Thymus (tissue), 11 donors: ENCODE measurements at regions not wholly inside any gene's neighbourhood (a gene's known extent, or its start where the extent isn't known, plus 50 kb on each side); places are given as distances from the start of the nearest gene placed in this dataset.

Experiments
- DNase-seq, 9 donors: peaks; one replicate each; pipeline ENCODE4 v3.0.0-alpha.2; 2013; ENCODE audit warnings: low spot score in 9 of 9, low read depth in 6 of 9, missing footprints in 1 of 9
- H3K27ac ChIP-seq, 2 donors: one replicate each; pipeline ENCODE4 v1.5.1; 2013; ENCODE audit warnings: control low read depth in 1 of 2, low read depth in 1 of 2, low read length in 1 of 2, mild to moderate bottlenecking in 1 of 2, moderate library complexity in 1 of 2
- H3K27me3 ChIP-seq, 2 donors: one replicate each; pipeline ENCODE4 v1.5.1; 2013; ENCODE audit warnings: low read length in 1 of 2; ENCODE audit not compliant: control insufficient read depth in 2 of 2, insufficient read depth in 1 of 2
- H3K36me3 ChIP-seq, 2 donors: one replicate each; pipeline ENCODE4 v1.5.1; 2013; ENCODE audit warnings: low read length in 1 of 2, mild to moderate bottlenecking in 1 of 2, moderate library complexity in 1 of 2; ENCODE audit not compliant: control insufficient read depth in 2 of 2, insufficient read depth in 2 of 2
- H3K4me1 ChIP-seq, 2 donors: one replicate each; pipeline ENCODE4 v1.5.1; 2013; ENCODE audit warnings: low read length in 2 of 2; ENCODE audit not compliant: control insufficient read depth in 2 of 2, insufficient read depth in 2 of 2
- H3K4me3 ChIP-seq, 2 donors: one replicate each; pipeline ENCODE4 v1.5.1; 2013; ENCODE audit warnings: low read length in 2 of 2, control low read depth in 1 of 2, mild to moderate bottlenecking in 1 of 2
- H3K9me3 ChIP-seq, 2 donors: one replicate each; pipeline ENCODE4 v1.5.1; 2013; ENCODE audit warnings: low read length in 1 of 2, mild to moderate bottlenecking in 1 of 2; ENCODE audit not compliant: control insufficient read depth in 2 of 2, insufficient read depth in 1 of 2
- WGBS: extraction: QIAGEN DNeasy Blood & Tissue Kit; methylation state at CpG from one replicate; pipeline ENCODE4 v1.1.7; 2013; 5-methylcytosine and 5-hydroxymethylcytosine counted together
- donor health status: healthy.

- no peaks in the 10 kb centered on the region for H3K9me3 ChIP-seq
- no peak overlapping the region for H3K4me3 ChIP-seq
- DNase-seq, result no peak
- H3K27ac ChIP-seq, result no peak overlapping the region
- no peaks in the 10 kb centered on the region for H3K27me3 ChIP-seq
- H3K36me3 ChIP-seq, result no peaks in the 10 kb centered on the region
- 96% methylated on average over 3 of the region's 3 CpGs for WGBS
- no peaks in the 10 kb centered on the region for H3K4me1 ChIP-seq
These were observed 115.2 kb downstream of the TES start for GRCh38 chr7:116325517-116325916.

- no peaks in the 10 kb centered on the region for H3K36me3 ChIP-seq
- WGBS, result 97% methylated on average over 4 of the region's 4 CpGs
- no peaks in the 10 kb centered on the region for H3K9me3 ChIP-seq
- H3K27me3 ChIP-seq, result no peaks in the 10 kb centered on the region
- no peak overlapping the region for H3K27ac ChIP-seq
- H3K4me1 ChIP-seq, result no peaks in the 10 kb centered on the region
- H3K4me3 ChIP-seq, result no peak overlapping the region
- no peak for DNase-seq
These were observed 116.8 kb downstream of the TES start for GRCh38 chr7:116327135-116327534.

GRCh38 chr7:116327752-116328151 lies 117.4 kb downstream of the TES start:
- H3K36me3 ChIP-seq, result no peaks in the 10 kb centered on the region
- H3K4me1 ChIP-seq, result no peaks in the 10 kb centered on the region
- H3K27me3 ChIP-seq, result no peaks in the 10 kb centered on the region
- H3K9me3 ChIP-seq, result no peaks in the 10 kb centered on the region
- WGBS, result 97% methylated on average over 7 of the region's 7 CpGs
- DNase-seq, result no peak
- no peak overlapping the region for H3K27ac ChIP-seq
- no peak overlapping the region for H3K4me3 ChIP-seq

- no peaks in the 10 kb centered on the region for H3K36me3 ChIP-seq
- no peak overlapping the region for H3K27ac ChIP-seq
- H3K9me3 ChIP-seq, result no peaks in the 10 kb centered on the region
- DNase-seq, result no peak
- H3K27me3 ChIP-seq, result no peaks in the 10 kb centered on the region
- WGBS, result 86% methylated on average over 1 of the region's 1 CpG
- no peak overlapping the region for H3K4me3 ChIP-seq
- H3K4me1 ChIP-seq, result no peaks in the 10 kb centered on the region
These were observed 117.8 kb downstream of the TES start for GRCh38 chr7:116328161-116328560.

GRCh38 chr7:116329686-116330503 lies 119.6 kb downstream of the TES start:
- H3K27ac ChIP-seq, result no peak overlapping the region
- WGBS, result 91% methylated on average over 1 of the region's 1 CpG
- no peaks in the 10 kb centered on the region for H3K27me3 ChIP-seq
- H3K9me3 ChIP-seq, result no peaks in the 10 kb centered on the region
- no peak for DNase-seq
- no peaks in the 10 kb centered on the region for H3K36me3 ChIP-seq
- no peaks in the 10 kb centered on the region for H3K4me1 ChIP-seq
- no peak overlapping the region for H3K4me3 ChIP-seq

- DNase-seq, result no peak
- Histone ChIP-seq H3K36me3 (no peaks in the 10 kb centered on the region), H3K27me3 (no peaks in the 10 kb centered on the region), H3K9me3 (no peaks in the 10 kb centered on the region), H3K4me3 (no peak overlapping the region), H3K27ac (no peak overlapping the region), H3K4me1 (no peaks in the 10 kb centered on the region)
These were observed 120.7 kb downstream of the TES start for GRCh38 chr7:116331020-116331419.

- Histone ChIP-seq H3K36me3 (no peaks in the 10 kb centered on the region), H3K27ac (no peak overlapping the region), H3K9me3 (no peaks in the 10 kb centered on the region), H3K4me3 (no peak overlapping the region), H3K4me1 (no peaks in the 10 kb centered on the region), H3K27me3 (no peaks in the 10 kb centered on the region)
- WGBS, result 93% methylated on average over 3 of the region's 3 CpGs
- no peak for DNase-seq
These were observed 122.4 kb downstream of the TES start for GRCh38 chr7:116332766-116333165.

- Histone ChIP-seq H3K9me3 (no peaks in the 10 kb centered on the region), H3K36me3 (no peaks in the 10 kb centered on the region), H3K4me1 (no peaks in the 10 kb centered on the region), H3K27ac (no peak overlapping the region), H3K27me3 (no peaks in the 10 kb centered on the region), H3K4me3 (no peak overlapping the region)
- no peak for DNase-seq
- 98% methylated on average over 3 of the region's 3 CpGs for WGBS
These were observed 124.2 kb downstream of the TES start for GRCh38 chr7:116334555-116334954.

- H3K27ac ChIP-seq, result no peak overlapping the region
- DNase-seq, result no peak
- H3K27me3 ChIP-seq, result no peaks in the 10 kb centered on the region
- no peaks in the 10 kb centered on the region for H3K9me3 ChIP-seq
- WGBS, result 92% methylated on average over 2 of the region's 2 CpGs
- no peaks in the 10 kb centered on the region for H3K36me3 ChIP-seq
- H3K4me1 ChIP-seq, result no peaks in the 10 kb centered on the region
- no peak overlapping the region for H3K4me3 ChIP-seq
These were observed 126.7 kb downstream of the TES start for GRCh38 chr7:116337018-116337417.
